ENCODE measurements at regions not wholly inside any gene's neighbourhood (a gene's known extent, or its start where the extent isn't known, plus 50 kb on each side); places are given as distances from the start of the nearest gene placed in this dataset.
A peak's percentile ranks its signal among the peaks of the same experiment; 100 is the strongest.

- CTCF ChIA-PET = interaction anchor here (1.4 to 1.6 kb wide), 2 partner anchors 85 to 378 kb away, joined by 3 read pairs; no protein-coding TSS in a partner anchor
- TF ChIP-seq CTCF (IDR thresholded peaks at IDR 0.05; ENCODE audit: insufficient read depth, low read length, missing control alignments) = no peak
- DNase-seq (ENCODE audit: low read depth, low spot score) = no peak
- POLR2A ChIA-PET = no interaction called here
- H3K4me3 ChIP-seq (ENCODE audit: low read depth, low read length) = no peak overlapping the region
Observed at GRCh38 chr10:44478876-44479705, 94.2 kb upstream of the CXCL12 start.

- ChIA-PET CTCF (no interaction called here), POLR2A (no interaction called here)
- TF ChIP-seq CTCF (IDR thresholded peaks at IDR 0.05; ENCODE audit: insufficient read depth, low read length, missing control alignments) = no peak
- DNase-seq (ENCODE audit: low read depth, low spot score) = no peak
- H3K4me3 ChIP-seq (ENCODE audit: low read depth, low read length) = no peak overlapping the region
Observed at GRCh38 chr10:44492678-44493077, 107.8 kb upstream of the CXCL12 start.

GRCh38 chr10:44498222-44498621 is 113.3 kb upstream of the CXCL12 start:
- CTCF ChIA-PET = no interaction called here
- no peak for TF ChIP-seq CTCF (IDR thresholded peaks at IDR 0.05; ENCODE audit: insufficient read depth, low read length, missing control alignments)
- POLR2A ChIA-PET = no interaction called here
- DNase-seq (ENCODE audit: low read depth, low spot score) = no peak
- no peak overlapping the region for H3K4me3 ChIP-seq (ENCODE audit: low read depth, low read length)

- ChIA-PET CTCF (no interaction called here), POLR2A (no interaction called here)
- TF ChIP-seq CTCF (IDR thresholded peaks at IDR 0.05; ENCODE audit: insufficient read depth, low read length, missing control alignments) = no peak
- no peak for DNase-seq (ENCODE audit: low read depth, low spot score)
- no peak overlapping the region for H3K4me3 ChIP-seq (ENCODE audit: low read depth, low read length)
Observed at GRCh38 chr10:44500451-44500850, 115.6 kb upstream of the CXCL12 start.

GRCh38 chr10:44506386-44506785 is 121.5 kb upstream of the CXCL12 start:
- TF ChIP-seq CTCF (IDR thresholded peaks at IDR 0.05; ENCODE audit: insufficient read depth, low read length, missing control alignments) = no peak
- POLR2A ChIA-PET = no interaction called here
- CTCF ChIA-PET = interaction anchor here (1.2 to 1.7 kb wide), 2 partner anchors 120 to 352 kb away, joined by 3 to 6 read pairs; no protein-coding TSS in a partner anchor

GRCh38 chr10:44510379-44511115 is 125.7 kb upstream of the CXCL12 start:
- TF ChIP-seq CTCF (IDR thresholded peaks at IDR 0.05; ENCODE audit: insufficient read depth, low read length, missing control alignments) = no peak
- ChIA-PET CTCF (interaction anchor here (1.2 kb wide), 1 partner anchor 12 kb away, joined by 3 read pairs; no protein-coding TSS in a partner anchor), POLR2A (no interaction called here)
- peak; percentile 50 for DNase-seq (ENCODE audit: low read depth, low spot score)
- no peak overlapping the region for H3K4me3 ChIP-seq (ENCODE audit: low read depth, low read length)

More at GRCh38 chr10:44506386-44506785, 121.5 kb upstream of the CXCL12 start:
- DNase-seq (ENCODE audit: low read depth, low spot score) = no peak
- H3K4me3 ChIP-seq (ENCODE audit: low read depth, low read length) = no peak overlapping the region
